MG63 (cell line): ENCODE measurements at regions not wholly inside any gene's neighbourhood (a gene's known extent, or its start where the extent isn't known, plus 50 kb on each side); places are given as distances from the start of the nearest gene placed in this dataset.

Source experiments
- DNase-seq: peaks from one replicate; pipeline ENCODE4 v3.0.0-alpha.2; 2020
- H3K27me3 ChIP-seq: fragments of 250-450 bp; sonication (Bioruptor Pico); 2 replicates; pipeline ENCODE4 v1.5.1; 2020; ENCODE audit warnings: mild to moderate bottlenecking, moderate library complexity
- H3K36me3 ChIP-seq: fragments of 250-450 bp; sonication (Bioruptor Pico); 2 replicates; pipeline ENCODE4 v1.5.1; 2020; ENCODE audit warnings: mild to moderate bottlenecking, moderate library complexity
- H3K4me3 ChIP-seq: fragments of 250-450 bp; sonication (Bioruptor Pico); 2 replicates; pipeline ENCODE4 v1.5.1; 2020; ENCODE audit warnings: mild to moderate bottlenecking, moderate library complexity
- H3K9me3 ChIP-seq: fragments of 250-450 bp; sonication (Bioruptor Pico); 2 replicates; pipeline ENCODE4 v1.5.1; 2020; ENCODE audit warnings: mild to moderate bottlenecking, moderate library complexity

DNA sequence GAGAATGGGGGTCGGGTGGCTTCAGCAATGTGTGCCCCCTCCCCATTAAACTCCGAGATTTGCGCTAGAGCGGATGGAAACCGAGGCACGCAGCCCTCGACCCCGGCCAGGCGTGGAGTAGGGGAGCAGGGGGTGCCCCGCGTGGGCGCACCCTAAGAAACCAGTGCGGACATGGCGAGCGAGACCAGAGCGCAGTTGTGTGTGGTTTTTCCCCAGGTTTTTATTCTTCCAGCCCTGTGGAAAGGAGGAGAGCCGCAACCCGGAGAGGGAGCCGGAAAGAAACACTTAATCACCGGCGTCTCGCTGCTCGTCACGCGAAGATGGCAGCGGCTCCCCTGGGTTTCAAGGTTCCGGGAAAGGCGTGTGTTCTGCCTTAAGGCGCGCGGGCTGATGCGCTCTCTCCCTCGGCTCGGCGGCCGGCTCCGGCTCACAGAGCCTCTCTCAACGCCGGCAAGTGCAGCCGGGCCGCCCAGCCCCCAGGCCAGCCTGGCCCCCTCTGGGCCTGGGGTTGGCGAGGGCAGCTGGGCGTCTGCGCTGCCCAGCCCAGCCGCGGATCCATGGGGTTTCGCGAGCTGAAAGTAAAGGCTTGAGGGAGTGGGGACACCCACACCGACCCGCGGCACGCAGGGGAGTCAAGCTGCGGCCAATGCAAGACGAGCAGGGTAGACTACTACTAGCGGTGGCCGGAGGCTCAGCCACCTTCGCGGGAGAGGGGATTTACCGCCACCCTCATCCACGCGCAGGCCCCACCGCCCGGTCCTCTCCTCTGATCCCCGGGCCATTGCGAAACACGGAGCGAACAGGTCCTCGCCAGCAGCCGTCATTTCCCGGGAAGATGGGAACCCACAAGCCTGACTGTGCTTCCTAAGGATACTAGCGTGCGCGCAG, 74.0 kb upstream of the BCOR start:
- Histone ChIP-seq H3K4me3 (peak overlapping the region; percentile 29), H3K9me3 (no peaks in the 10 kb centered on the region), H3K27me3 (no peaks in the 10 kb centered on the region), H3K36me3 (no peaks in the 10 kb centered on the region)
- peak; percentile 30 for DNase-seq

DNA sequence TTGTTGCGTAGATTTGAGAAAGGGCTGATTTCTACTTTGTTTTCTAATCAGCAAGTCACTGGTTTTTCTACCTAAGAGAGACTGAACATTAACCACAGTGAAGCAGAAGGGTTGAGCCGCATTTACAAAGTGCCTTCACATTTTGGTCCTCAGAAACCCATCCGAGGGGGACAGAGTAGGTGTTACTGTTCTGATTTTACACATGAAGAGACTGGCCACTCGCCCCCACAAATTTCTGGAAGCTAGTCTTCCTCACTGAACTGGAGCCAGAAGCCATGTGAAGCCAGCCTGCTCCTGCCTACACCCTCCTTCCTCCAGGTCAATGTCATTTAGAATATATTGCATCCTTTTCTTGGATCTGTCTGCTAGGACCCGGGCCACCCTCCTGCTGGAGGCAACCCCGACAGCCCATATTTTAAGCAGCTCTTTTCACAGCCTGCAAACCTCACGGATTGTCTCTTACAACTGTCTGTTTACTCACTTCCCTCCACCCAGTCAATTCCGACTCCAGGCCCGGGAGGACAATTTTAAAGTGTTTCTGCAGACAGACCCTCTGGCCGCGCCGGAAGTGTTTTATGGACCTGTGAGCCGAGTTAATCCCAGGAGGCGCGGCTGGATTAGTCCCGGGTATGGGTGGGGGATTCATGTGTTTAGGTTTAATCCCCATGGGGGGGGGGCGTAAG, 73.2 kb upstream of the BCOR start:
- no peak for DNase-seq
- Histone ChIP-seq H3K27me3 (no peaks in the 10 kb centered on the region), H3K4me3 (no peak overlapping the region), H3K9me3 (no peaks in the 10 kb centered on the region), H3K36me3 (no peaks in the 10 kb centered on the region)

DNA sequence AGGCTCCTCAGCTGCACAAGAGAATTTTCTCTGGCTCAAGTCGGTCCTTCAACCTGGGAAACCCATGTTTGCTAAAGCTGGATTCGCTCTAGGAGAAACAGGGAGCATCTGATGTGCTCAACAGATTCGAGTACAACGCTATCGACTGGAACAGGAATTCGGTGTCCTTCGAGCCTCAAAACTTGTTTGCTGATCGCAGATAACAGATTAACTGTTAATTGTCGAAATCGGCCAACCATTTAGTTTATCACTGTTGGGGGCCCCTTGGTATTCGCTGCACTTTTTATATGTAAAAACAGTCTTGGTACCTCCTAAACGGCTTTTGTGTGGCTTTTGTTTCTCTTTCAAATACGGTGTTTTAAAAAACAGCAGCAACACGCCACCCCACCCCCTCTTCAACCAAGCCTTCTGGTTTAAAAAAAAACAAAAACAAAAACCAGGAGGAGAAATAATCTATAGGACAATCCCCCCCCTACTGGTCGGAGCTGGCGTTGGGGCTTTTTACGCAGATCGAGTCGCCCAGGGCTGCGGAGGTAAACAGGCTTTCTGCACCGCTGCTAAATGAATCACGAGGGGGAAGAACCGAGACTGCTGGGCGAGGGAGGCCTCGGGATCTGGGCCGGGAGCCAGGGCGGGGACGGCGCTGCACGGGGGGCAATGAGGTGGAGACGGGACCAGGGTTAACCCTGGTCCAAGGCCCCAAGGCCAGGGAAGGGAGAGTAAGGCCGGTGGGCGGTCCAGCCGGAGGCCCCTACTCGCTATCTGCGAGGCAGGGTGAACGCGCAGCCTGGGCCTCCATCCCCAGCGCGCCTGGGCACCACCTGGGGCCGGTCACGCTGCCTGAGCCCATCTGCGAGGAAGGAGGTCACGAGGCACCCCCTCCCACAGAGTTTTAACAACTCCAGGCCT, 71.7 kb upstream of the BCOR start:
- no peaks in the 10 kb centered on the region for H3K36me3 ChIP-seq
- DNase-seq = no peak
- H3K4me3 ChIP-seq = no peak overlapping the region
- no peaks in the 10 kb centered on the region for H3K9me3 ChIP-seq
- H3K27me3 ChIP-seq = no peaks in the 10 kb centered on the region

DNA sequence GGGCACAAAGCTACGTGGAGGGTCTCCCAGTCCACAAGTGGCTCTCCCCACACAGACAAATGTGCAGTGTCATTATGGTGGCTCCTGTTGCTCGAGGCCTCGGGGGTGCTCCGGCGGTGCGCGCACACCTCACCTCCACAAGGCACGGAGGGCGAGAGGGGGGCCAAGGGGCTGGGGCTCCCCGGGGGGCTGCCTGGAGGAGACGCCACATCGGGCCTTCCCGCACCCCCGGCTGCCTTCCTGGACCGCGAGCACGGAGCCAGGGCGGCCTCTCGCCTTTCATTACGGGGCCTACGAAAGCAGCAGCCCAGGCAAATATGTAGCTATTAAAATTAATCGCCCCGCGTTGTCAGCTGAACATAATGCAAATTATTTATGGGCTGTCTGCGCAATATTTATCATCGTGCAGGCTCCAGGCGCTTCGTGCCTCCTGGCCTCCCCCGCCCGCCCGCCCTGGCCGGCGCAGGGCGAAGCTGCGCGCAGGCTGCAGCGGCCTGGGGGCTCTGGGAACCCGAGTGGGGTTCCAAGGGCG, 70.8 kb upstream of the BCOR start:
- Histone ChIP-seq H3K36me3 (no peaks in the 10 kb centered on the region), H3K9me3 (no peaks in the 10 kb centered on the region), H3K4me3 (no peak overlapping the region), H3K27me3 (no peaks in the 10 kb centered on the region)
- no peak for DNase-seq

DNA sequence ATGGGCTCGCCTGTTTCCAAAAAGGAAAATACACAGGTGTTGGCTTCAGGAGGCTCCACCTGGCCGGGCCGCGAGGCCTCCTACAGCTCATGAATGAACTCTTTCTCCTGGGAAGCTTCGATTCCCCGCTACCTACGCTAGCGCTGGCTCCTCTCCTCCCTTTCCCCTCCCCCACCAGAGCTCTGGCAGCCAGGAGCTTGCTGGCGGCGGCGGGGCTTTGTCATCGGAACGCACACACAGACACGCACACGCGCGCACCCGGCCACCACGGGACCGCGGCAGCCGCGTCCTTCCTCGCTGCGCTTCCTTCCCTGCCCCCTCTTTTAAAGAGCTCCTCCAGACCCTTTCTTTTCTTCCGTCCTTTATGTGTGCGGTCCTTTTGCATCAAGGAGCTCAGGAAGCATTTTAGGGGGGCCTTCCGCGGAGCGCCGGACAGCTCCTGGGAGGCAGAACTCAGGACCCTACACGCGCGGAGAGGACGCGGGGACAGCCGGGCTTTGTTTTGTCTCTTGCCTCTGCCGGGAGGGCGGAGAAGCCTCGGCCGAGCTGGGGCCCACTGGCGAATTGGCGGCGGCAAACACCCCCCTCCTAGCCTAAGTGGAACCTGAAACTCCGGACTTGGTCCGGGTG, 70.2 kb upstream of the BCOR start:
- Histone ChIP-seq H3K4me3 (no peak overlapping the region), H3K9me3 (no peaks in the 10 kb centered on the region), H3K27me3 (no peaks in the 10 kb centered on the region), H3K36me3 (no peaks in the 10 kb centered on the region)
- DNase-seq = no peak

DNA sequence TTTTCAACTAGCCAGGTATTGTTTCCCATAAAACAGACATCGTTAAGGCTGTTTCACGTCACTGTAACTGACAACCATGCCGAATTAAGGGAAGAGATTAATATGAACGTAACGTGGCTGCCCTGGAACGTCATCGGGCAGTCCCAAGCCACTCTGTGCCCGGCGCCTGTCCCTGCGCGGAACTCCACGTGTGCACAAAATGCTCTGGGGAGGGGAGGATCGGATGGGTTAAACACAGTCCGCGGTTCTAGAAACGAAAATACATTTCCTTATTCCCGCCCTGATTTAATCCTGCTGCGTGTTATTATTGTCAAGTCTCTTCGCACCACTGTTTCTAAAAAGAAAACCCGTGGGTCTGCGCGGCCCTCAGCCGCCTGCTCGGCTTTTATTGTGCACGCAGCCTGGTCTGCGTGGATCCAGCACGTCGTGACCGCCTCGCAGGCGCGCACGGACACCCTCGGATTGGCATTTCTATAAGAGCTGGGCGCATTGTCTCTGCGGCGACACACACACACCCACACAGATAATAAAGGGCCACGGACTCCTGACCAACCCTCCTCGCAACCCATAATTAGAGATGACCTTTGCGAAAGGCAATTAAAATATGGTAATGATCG, 69.6 kb upstream of the BCOR start:
- H3K27me3 ChIP-seq = no peaks in the 10 kb centered on the region
- no peak overlapping the region for H3K4me3 ChIP-seq
- no peaks in the 10 kb centered on the region for H3K36me3 ChIP-seq
- no peaks in the 10 kb centered on the region for H3K9me3 ChIP-seq
- no peak for DNase-seq

DNA sequence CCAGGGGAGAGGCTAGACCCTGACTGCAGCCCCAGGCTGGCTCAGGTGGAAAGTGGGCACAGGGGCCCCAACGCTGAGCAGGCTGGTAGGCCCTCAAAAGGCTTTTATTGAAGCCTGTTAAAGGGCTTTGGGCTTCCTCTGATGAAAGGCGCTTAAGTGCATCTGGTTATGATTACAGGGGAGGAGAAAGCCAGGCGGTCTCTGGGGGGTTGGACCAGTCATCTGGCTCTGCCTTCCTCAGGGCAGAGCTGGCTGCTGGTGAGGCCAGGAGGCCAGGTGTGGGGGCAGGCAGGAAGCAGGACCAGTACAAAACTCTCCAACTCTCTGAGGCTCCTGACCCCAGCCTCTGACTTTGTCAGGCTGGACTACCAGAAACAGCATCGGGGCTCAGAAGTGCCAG, 68.8 kb upstream of the BCOR start:
- no peaks in the 10 kb centered on the region for H3K9me3 ChIP-seq
- no peak for DNase-seq
- no peaks in the 10 kb centered on the region for H3K36me3 ChIP-seq
- no peak overlapping the region for H3K4me3 ChIP-seq
- no peaks in the 10 kb centered on the region for H3K27me3 ChIP-seq

DNA sequence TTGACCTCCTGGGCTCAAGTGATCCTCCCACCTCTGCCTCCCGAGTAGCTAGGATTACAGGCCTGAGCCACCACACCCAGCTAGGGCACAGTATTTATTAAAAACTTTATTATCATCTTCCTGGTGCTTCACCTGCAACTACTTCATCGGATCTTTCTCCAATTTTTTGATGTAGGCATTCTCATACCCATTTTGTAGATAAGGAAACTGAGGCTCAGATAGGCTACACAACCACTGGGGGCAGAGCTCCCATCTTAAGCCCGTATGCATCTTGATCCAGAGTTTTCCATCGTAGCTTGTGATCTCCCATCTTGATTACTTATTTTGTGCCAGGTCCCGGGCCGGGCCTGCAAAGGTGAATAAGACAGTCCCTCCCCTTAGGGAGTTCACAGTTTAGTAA, 68.1 kb upstream of the BCOR start:
- Histone ChIP-seq H3K9me3 (no peaks in the 10 kb centered on the region), H3K36me3 (no peaks in the 10 kb centered on the region), H3K27me3 (no peaks in the 10 kb centered on the region), H3K4me3 (no peak overlapping the region)
- no peak for DNase-seq

DNA sequence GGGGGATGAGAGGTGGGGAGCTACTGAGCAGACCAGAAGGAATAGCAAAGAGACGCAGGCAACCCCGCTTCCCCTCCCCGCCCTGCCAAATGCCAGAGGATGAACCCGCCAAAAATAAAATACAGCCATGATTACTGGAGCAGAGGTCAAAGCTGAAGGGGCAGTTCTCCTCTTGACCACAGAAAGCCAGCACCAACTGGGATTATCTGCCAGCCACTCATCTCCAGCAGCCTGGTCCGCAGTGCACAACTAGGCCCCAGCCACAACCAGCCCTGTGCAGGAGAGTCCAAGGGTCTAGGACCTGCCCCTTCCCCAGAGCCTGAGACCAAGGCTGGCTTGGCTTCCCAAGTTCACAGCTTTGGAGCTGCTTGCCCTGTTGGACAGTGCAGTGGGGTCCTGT, 67.4 kb upstream of the BCOR start:
- Histone ChIP-seq H3K4me3 (no peak overlapping the region), H3K27me3 (no peaks in the 10 kb centered on the region), H3K9me3 (no peaks in the 10 kb centered on the region), H3K36me3 (no peaks in the 10 kb centered on the region)
- no peak for DNase-seq

DNA sequence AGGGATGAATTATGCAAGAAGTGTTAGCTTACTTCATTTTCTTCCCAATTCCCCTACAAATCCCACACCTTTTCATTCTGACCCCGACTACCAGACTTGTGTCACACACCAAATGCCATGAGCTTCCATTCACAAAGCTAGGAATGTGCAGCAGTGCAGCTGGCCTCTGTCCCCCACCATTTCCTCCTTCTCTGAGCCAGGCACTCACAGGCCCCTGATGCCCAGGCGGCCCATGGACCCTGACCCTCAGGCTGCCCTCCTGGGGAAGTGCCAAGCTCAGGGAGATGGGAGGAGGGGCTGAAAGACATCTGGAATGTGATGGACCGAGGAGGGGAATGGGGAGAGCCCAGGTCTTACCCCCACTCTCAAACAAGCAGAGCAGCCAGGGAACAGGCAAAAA, 67.0 kb upstream of the BCOR start:
- no peak for DNase-seq
- Histone ChIP-seq H3K9me3 (no peaks in the 10 kb centered on the region), H3K4me3 (no peak overlapping the region), H3K36me3 (no peaks in the 10 kb centered on the region), H3K27me3 (no peaks in the 10 kb centered on the region)

DNA sequence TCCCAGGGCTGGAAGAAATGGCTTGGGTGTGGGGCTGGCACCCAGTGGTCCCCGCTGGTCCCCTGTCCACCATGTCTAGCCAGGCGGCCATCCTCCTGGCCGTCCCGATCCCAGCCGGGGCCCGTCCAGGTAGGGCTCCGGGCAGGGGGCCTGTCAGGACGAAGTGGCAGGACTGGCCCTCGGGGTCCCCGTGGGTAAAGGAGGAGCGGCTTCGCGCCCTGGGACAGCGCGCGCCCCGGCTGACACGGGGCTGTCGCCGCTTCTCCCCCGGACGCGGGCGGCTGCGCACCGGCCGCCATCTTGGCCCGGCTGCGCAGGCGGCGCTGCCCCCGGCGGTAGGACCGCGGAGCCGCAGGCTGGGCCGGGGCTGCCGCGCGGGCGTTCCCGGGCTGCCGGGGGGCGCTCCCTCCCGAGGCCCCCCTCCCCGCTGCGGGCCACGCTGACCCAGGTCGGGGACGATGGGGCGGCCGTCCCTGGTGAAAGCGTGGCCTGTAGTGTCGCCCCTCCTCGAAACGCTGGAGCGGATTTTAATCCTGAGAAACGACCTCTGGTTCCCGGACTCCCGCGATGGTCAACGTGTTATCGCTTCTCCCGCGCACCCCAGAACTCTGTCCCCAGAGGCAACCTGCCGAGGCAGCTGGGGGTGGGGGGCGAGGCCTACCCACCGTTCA, 60.4 kb upstream of the BCOR start:
- Histone ChIP-seq H3K27me3 (no peaks in the 10 kb centered on the region), H3K9me3 (no peaks in the 10 kb centered on the region), H3K4me3 (peak overlapping the region; percentile 37), H3K36me3 (no peaks in the 10 kb centered on the region)
- DNase-seq = peak; percentile 26

DNA sequence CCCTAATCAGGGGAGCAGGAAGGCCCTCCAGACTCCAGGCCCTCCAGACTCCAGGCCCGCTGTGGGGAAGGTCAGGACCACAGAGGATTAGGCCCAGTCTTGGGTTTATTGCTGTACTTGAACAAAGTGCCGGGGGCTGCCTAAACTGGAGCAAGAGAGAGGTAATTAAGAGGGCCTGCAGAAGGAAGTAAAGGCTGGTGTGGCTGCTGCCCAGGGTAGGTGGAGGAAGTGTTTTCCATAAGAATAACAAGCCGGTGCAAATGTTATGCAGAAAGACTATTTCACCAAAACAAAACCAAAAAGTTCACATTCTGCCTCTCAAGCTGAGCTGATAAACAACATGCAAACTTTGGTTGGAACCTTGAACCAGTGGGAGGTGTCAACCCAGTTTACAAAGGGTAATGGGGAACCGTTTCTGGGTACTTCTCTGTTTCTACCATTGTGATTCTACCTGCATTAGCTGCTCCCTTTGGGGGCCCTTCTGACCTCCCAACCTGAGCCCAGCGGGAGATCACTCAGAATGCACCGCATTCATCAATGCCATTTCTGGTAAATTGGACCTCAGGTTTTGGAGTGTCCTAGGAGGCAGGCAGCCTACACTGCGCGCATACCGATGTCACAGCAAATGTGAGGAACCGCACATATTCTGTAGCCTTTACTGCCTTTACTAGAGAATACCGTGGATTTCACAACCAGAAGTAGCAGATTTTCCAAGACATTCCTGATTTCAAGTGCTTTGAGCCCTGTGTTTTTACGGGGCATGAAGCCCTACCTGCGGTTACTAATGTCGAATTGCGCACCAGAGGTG, 59.7 kb upstream of the BCOR start:
- peak overlapping the region; percentile 37 for H3K4me3 ChIP-seq
- no peak for DNase-seq
- no peaks in the 10 kb centered on the region for H3K27me3 ChIP-seq
- no peaks in the 10 kb centered on the region for H3K9me3 ChIP-seq
- H3K36me3 ChIP-seq = no peaks in the 10 kb centered on the region

DNA sequence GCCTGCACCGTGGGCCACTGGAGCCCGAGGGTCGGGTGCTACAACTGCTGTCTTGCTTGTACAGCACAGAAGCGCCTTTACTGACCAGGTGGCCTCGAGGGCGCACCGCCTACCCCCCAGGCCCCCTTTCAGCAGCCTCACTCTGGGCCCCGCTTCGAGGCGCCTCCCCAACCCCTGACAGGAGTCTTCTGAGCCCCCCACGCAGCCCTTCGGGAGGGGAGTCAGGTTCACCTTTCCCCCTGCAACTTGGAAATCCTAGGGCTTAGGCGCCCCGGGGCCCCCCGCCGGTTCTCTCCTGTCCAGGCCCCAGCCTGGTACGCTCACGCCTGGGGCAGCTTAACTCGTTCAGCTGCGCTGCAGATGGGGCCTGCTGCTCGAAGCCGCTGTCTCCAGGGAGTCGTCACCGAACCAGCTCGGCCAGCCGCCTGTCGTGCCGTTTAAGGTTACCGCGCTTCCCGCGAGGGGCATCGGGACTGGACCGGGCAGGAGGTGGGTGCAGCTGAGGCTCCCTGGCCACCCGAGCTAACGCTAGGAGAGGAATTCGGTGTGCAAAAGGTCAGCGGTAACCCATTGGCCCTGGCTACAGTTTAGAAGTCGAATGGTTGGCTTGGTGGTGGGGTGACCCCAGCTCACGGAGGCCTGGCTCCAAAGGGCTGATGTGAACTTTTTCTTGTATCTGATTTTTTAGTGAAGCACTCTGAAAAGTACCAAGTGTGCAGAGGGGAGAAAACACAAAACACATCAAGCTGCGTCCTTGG, 58.9 kb upstream of the BCOR start:
- no peaks in the 10 kb centered on the region for H3K9me3 ChIP-seq
- DNase-seq = no peak
- H3K4me3 ChIP-seq = no peak overlapping the region
- no peaks in the 10 kb centered on the region for H3K27me3 ChIP-seq
- H3K36me3 ChIP-seq = no peaks in the 10 kb centered on the region
